GM10266 (cell line): ENCODE measurements at regions not wholly inside any gene's neighbourhood (a gene's known extent, or its start where the extent isn't known, plus 50 kb on each side); places are given as distances from the start of the nearest gene placed in this dataset.

ENCODE experiments used
- DNase-seq: peaks from one replicate; pipeline ENCODE4 v3.0.0; 2012; ENCODE audit errors: extremely low spot score
- TF ChIP-seq, protein P1 (sequence below): IDR thresholded peaks from 2 replicates; pipeline ENCODE4 v1.5.1; 2012; ENCODE audit warnings: mild to moderate bottlenecking, low read depth; ENCODE audit not compliant: control insufficient read depth, insufficient read depth; ENCODE audit errors: missing control alignments

DNA sequence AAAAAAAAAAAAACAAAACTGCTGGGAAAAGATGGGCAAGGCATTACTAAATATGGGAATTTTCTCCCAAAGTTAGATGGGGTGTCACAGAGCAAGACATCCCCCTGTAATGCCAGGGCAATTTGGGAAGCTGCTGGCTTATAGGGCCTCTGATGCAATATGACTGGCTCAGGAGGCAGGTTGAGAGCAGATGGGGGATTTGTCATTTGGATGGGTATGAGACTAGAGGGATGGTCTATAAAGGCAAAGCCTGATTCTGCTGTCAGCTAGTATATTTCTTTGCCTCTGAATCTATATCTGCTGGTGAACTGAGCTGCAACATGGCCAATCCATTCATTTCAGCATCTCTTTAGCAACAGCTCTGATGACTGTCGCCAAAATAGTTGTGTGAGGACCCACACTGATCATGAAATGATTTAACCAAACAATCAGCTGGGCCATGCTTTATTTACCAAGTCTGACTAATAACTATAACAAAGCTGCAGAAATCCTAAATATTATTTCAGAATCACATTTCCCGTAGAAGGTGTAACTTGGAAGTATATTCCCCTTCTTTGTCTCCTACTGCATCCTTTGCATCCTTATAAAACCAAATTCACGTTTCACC, 455.1 kb upstream of the ZNF608 start:
- no peak for DNase-seq
- TF ChIP-seq, protein P1, sequence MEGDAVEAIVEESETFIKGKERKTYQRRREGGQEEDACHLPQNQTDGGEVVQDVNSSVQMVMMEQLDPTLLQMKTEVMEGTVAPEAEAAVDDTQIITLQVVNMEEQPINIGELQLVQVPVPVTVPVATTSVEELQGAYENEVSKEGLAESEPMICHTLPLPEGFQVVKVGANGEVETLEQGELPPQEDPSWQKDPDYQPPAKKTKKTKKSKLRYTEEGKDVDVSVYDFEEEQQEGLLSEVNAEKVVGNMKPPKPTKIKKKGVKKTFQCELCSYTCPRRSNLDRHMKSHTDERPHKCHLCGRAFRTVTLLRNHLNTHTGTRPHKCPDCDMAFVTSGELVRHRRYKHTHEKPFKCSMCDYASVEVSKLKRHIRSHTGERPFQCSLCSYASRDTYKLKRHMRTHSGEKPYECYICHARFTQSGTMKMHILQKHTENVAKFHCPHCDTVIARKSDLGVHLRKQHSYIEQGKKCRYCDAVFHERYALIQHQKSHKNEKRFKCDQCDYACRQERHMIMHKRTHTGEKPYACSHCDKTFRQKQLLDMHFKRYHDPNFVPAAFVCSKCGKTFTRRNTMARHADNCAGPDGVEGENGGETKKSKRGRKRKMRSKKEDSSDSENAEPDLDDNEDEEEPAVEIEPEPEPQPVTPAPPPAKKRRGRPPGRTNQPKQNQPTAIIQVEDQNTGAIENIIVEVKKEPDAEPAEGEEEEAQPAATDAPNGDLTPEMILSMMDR: no peak

DNA sequence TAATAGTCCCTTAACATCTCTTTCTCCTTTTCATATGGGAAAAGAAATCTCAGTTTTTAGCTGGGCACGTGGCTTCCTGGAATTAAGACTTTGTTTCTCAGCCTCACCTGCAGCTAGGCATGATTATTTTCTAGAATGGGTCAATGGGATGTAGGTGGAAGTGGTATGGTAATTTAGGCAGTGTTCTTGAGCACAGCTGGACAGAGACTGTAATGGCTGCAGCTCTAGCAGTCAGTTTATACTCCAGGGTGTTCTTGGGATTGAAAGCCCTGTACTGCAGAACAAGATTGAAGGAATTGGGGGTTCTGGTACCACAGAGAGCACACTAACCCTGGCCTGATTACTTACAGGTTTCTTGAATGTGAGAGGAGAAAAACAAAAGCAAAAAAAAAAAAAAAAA, 455.9 kb upstream of the ZNF608 start:
- TF ChIP-seq, protein P1: no peak
- DNase-seq: no peak

DNA sequence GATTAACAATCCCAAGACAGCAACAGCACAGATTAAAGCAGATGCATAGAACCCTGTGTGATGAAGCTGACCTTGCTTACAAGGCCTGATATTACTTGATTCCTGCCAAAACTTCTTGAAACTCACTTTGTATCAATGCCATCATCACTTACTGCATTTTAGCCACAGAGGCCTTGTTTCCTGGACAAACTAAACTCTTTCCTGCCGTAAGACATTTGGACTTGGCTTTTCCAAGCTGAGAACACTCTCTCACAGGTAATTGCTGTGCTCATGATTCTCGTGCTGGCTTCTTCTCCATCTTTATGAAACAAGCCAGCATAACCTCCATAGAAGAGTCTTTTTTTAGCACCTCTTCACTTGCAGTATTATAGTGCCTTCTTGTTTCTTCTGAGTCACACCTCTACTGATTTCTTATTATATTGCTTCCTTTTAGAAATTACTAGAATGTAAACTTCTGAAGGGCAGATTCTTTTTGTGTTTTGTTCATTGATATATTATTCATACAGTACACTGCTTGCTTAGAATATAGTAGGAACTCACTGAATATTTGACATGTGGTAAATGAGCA, 456.5 kb upstream of the ZNF608 start:
- DNase-seq: no peak

DNA sequence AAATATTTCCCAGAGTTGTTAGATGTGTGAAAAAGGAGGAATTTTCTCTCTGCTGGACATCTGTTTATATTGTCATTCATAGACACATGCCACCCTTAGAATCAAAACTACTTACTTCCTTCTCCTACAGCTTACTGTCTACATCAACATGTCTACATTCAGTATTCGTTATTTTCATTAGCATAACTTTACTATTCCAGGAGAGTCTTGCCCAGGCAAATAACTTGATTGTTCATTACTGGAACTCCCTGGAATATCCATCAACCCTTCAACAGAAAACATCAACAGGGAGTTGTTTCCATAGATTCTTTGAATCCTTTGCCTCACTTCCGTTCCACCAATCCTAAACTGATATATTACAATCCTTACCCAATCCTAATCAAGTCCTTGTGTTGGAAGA, 457.5 kb upstream of the ZNF608 start:
- TF ChIP-seq, protein P1: no peak

More for the DNA sequence above, 456.5 kb upstream of the ZNF608 start:
- TF ChIP-seq, protein P1: no peak

DNA sequence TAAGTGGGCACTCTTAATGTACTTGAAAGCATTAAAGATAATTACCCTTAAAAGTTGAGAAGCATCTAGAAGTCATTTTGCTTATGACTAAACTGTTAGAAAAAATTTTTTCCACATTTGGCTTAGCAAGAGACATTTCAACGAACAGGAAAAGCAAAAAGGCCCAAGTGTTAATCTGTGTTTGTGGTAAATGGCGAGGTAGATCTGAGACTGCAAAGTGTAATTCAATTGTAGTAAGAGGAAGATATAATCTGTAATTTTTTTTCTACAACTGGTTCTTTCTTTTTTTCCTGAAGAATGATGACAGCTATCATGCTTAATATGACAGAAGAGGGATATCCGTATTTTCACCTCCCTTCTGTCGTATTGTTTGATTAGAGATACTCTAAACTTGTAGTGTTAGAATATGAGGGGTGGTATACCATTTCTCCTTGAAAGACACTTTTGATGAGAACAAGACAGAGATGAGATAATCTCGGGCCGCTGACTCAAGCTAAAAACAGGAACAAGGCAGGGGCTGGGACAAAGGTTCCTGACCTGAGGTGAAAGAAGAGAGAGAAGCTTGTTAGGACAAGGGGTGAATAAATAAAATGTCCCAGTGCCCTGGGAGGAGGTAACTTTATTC, 459.3 kb upstream of the ZNF608 start:
- TF ChIP-seq, protein P1: no peak
- no peak for DNase-seq

More for the DNA sequence above, 457.5 kb upstream of the ZNF608 start:
- DNase-seq: no peak

DNA sequence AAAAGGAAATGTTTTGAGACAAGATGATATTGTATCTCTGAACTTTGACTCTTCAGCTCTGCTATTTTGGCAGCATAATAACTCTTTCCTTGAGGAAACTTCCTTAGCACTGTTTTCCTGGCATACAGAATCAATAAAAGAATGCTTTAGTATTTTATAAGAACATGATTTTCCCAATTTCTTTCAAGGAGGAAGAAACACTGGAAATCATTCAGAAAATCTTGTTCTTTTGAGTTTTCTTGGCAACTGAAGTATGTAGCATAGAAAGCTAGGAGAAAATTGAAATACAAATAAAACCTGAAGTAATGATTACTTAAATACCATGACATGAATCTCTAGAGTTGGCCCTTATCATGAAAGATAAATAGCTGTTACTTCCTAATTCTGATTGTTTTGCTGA, 461.4 kb upstream of the ZNF608 start:
- DNase-seq: no peak
- TF ChIP-seq, protein P1: no peak

DNA sequence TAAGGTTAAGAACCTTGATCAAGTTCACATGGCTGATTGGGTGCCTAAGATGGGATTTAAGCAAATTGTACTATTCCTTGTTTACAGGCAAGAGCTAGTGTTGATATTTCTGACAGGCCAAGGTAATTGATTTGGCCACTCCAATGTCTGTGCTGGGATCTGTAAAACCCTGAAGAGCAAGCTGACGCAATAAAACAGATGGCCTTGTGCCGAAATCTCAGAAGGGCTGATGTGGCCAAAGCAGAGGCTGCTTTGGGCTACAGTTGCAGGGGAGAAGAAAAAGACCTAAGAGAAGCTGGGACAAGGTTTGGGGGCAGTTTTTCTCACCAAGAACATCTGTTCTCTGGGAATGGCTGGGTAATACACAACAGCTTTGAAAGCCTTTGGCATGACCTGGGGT, 463.2 kb upstream of the ZNF608 start:
- DNase-seq: no peak
- TF ChIP-seq, protein P1: no peak
